ENCODE measurements at regions not wholly inside any gene's neighbourhood (a gene's known extent, or its start where the extent isn't known, plus 50 kb on each side); places are given as distances from the start of the nearest gene placed in this dataset.

- Histone ChIP-seq H3K79me2 (ENCODE audit: insufficient read depth, low read length) (no peaks in the 10 kb centered on the region), H3K36me3 (ENCODE audit: insufficient read depth, low read length) (no peaks in the 10 kb centered on the region), H3K9me2 (ENCODE audit: low read depth, low read length) (no peaks in the 10 kb centered on the region), H3K27ac (ENCODE audit: low read depth, low read length, poor library complexity, severe bottlenecking) (no peak overlapping the region), H3K4me3 (ENCODE audit: low read depth, low read length, poor library complexity, severe bottlenecking) (no peak overlapping the region), H3K4me1 (ENCODE audit: insufficient read depth, low read length, severe bottlenecking) (no peaks in the 10 kb centered on the region), H3K27me3 (ENCODE audit: insufficient read depth, low read length) (no peaks in the 10 kb centered on the region), H3K9me3 (ENCODE audit: low read length) (no peaks in the 10 kb centered on the region), H3K4me2 (ENCODE audit: low read length) (no peak overlapping the region), H3K9ac (ENCODE audit: low read length) (no peak overlapping the region), H2AFZ (ENCODE audit: low read length) (no peak overlapping the region), H4K20me1 (ENCODE audit: insufficient read depth, low read length) (no peaks in the 10 kb centered on the region), H3F3A (ENCODE audit: insufficient read depth, low read length) (no peaks in the 10 kb centered on the region)
- TF ChIP-seq EZH2 (IDR thresholded peaks at IDR 0.05; ENCODE audit: borderline replicate concordance, low read length) (no peak), CTCF (IDR thresholded peaks at IDR 0.05; ENCODE audit: low read length) (no peak)
Observed at GRCh38 chr19:37303591-37304171, 67.2 kb upstream of the ZNF527 start.

GRCh38 chr19:37304190-37304883 lies 66.6 kb upstream of the ZNF527 start:
- Histone ChIP-seq H3K27me3 (ENCODE audit: insufficient read depth, low read length) (no peaks in the 10 kb centered on the region), H3K4me3 (ENCODE audit: low read depth, low read length, poor library complexity, severe bottlenecking) (no peak overlapping the region), H3K27ac (ENCODE audit: low read depth, low read length, poor library complexity, severe bottlenecking) (no peak overlapping the region), H2AFZ (ENCODE audit: low read length) (no peak overlapping the region), H3K4me1 (ENCODE audit: insufficient read depth, low read length, severe bottlenecking) (no peaks in the 10 kb centered on the region), H3F3A (ENCODE audit: insufficient read depth, low read length) (no peaks in the 10 kb centered on the region), H3K9ac (ENCODE audit: low read length) (no peak overlapping the region), H3K36me3 (ENCODE audit: insufficient read depth, low read length) (no peaks in the 10 kb centered on the region), H3K79me2 (ENCODE audit: insufficient read depth, low read length) (no peaks in the 10 kb centered on the region), H4K20me1 (ENCODE audit: insufficient read depth, low read length) (no peaks in the 10 kb centered on the region), H3K4me2 (ENCODE audit: low read length) (no peak overlapping the region), H3K9me3 (ENCODE audit: low read length) (no peaks in the 10 kb centered on the region), H3K9me2 (ENCODE audit: low read depth, low read length) (no peaks in the 10 kb centered on the region)
- TF ChIP-seq CTCF (IDR thresholded peaks at IDR 0.05; ENCODE audit: low read length) (no peak), EZH2 (IDR thresholded peaks at IDR 0.05; ENCODE audit: borderline replicate concordance, low read length) (no peak)

DNA sequence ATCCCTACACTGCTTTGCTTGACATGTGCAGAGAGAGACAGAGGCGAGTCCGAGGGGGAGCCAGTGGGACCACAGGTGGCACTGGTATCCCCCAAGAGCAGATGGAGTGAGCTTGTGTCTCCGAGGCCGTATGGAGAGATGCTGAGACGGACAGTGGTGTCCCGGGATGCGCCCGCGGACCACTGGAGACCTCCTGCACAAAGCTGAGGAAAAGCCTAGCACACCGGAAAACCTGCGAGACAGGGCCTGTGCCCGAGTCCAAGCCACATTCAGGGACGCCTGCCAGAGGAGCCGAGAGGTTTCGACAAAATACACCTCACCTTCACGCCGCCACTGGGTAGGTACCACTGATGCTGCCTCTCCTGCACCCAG lies 66.0 kb upstream of the ZNF527 start:
- Histone ChIP-seq H3K27me3 (ENCODE audit: insufficient read depth, low read length) (no peaks in the 10 kb centered on the region), H3K4me2 (ENCODE audit: low read length) (no peak overlapping the region), H3F3A (ENCODE audit: insufficient read depth, low read length) (no peaks in the 10 kb centered on the region), H3K4me3 (ENCODE audit: low read depth, low read length, poor library complexity, severe bottlenecking) (no peak overlapping the region), H3K9me3 (ENCODE audit: low read length) (no peaks in the 10 kb centered on the region), H3K79me2 (ENCODE audit: insufficient read depth, low read length) (no peaks in the 10 kb centered on the region), H3K36me3 (ENCODE audit: insufficient read depth, low read length) (no peaks in the 10 kb centered on the region), H2AFZ (ENCODE audit: low read length) (no peak overlapping the region), H3K9ac (ENCODE audit: low read length) (no peak overlapping the region), H4K20me1 (ENCODE audit: insufficient read depth, low read length) (no peaks in the 10 kb centered on the region), H3K27ac (ENCODE audit: low read depth, low read length, poor library complexity, severe bottlenecking) (no peak overlapping the region), H3K4me1 (ENCODE audit: insufficient read depth, low read length, severe bottlenecking) (no peaks in the 10 kb centered on the region), H3K9me2 (ENCODE audit: low read depth, low read length) (no peaks in the 10 kb centered on the region)
- TF ChIP-seq CTCF (IDR thresholded peaks at IDR 0.05; ENCODE audit: low read length), result no peak
